HL-60 (cell line): ENCODE measurements at regions not wholly inside any gene's neighbourhood (a gene's known extent, or its start where the extent isn't known, plus 50 kb on each side); places are given as distances from the start of the nearest gene placed in this dataset.

ENCODE experiments used
- CTCF ChIP-seq: IDR thresholded peaks from one replicate; pipeline ENCODE4 v1.5.1; 2011; ENCODE audit warnings: low read length, control low read depth, inconsistent platforms; ENCODE audit not compliant: insufficient read depth
- POLR2AphosphoS5 ChIP-seq: IDR thresholded peaks from 2 replicates; pipeline ENCODE4 v1.6.1; 2012; ENCODE audit warnings: low read depth

- no peak for TF ChIP-seq CTCF
- TF ChIP-seq POLR2AphosphoS5 = no peak
Observed at GRCh38 chr10:28427376-28427775, 105.5 kb upstream of the WAC start.
